NCI-H128 (cell line): ENCODE measurements at regions not wholly inside any gene's neighbourhood (a gene's known extent, or its start where the extent isn't known, plus 50 kb on each side); places are given as distances from the start of the nearest gene placed in this dataset.

Experiments
- DNase-seq: peaks from one replicate; lab custom pipeline; 2025; ENCODE audit not compliant: unreplicated experiment; lab: John Stamatoyannopoulos, UW

- DNase-seq: no peak
Measured at GRCh38 chrX:7233580-7234406, 85.8 kb upstream of the PUDP start.

DNA sequence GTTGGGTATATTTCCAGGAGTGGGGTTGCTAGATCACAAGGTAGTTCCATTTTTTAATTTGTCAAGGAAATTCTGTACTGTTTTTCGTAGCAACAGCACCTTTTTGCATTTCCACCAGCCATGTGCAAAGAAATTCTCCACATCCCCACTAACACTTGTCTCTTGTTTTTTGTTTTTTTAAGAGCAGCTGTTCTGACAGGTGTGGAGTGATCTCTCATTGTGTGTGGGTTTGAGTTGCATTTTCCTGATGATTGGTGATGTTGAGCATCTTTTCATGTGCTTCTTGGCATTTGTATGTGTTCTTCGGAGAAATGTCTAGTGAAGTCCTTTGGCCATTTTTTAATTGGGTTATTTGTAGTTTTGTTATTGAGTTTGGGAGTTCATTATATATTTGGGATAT lies 80.3 kb upstream of the PUDP start:
- no peak for DNase-seq

GRCh38 chrX:7225338-7225737 lies 77.4 kb upstream of the PUDP start:
- no peak for DNase-seq

DNA sequence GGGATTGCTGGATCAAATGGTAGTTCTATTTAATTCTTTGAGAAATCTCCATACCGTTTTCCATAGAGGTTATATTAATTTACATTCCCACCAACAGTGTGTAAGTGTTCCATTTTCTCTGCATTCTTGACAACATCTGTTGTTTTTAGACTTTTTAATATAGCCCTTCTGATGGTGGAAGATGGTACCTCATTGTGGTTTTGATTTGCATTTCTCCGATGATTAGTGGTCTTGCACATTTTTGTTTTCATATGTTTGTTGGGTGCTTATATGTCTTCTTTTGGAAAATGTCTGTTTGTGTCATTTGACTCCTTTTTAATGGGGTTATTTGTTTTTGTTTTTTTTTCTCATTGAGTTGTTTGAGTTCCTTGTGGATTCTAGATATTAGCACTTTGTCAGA lies 75.3 kb upstream of the PUDP start:
- DNase-seq: no peak

DNA sequence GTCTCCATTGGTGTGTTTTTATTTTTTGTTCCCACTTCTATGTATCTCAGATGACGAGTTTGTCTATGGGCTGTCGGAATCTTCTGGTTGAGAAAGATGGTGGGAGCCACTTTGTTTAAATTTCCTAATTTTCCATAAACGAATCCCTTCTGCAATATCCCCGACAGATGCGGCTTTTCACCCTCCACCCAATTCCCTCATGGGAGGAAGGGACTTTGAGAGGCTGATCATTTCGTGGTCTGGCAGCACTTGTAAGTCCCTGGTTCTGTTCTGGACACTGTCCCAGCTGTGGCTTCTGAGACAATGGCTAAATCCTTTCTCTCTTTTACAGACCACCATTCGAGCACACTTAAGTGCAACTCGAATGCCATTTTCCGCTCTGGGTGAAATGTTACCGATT lies 72.2 kb upstream of the PUDP start:
- DNase-seq: no peak

DNA sequence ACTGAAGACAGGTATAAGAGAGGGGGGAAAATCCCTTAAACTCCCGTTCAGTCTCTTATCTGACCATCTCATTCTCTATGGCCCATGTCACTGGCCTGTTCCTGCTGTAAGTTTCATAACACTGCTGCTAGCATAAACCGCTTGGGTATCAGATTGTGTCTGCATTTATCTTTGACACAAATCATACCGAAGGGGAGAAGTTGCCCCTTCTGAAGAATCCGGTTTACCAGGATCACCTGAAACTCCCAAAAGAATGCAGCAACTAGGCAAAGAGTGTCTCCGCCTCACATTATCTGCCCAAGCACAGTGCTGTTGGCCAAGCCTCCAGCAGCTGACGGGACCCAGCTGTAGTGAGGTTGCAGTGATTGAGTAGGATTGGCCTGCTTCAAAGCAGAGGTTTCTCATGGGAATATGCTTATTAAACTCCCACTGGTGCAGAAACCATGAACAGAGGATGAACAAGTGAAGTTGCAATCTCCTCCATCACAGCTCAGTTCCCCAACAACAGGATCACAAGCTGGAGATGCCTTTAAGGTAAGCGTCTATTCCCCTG lies 71.3 kb upstream of the PUDP start:
- DNase-seq: no peak

DNA sequence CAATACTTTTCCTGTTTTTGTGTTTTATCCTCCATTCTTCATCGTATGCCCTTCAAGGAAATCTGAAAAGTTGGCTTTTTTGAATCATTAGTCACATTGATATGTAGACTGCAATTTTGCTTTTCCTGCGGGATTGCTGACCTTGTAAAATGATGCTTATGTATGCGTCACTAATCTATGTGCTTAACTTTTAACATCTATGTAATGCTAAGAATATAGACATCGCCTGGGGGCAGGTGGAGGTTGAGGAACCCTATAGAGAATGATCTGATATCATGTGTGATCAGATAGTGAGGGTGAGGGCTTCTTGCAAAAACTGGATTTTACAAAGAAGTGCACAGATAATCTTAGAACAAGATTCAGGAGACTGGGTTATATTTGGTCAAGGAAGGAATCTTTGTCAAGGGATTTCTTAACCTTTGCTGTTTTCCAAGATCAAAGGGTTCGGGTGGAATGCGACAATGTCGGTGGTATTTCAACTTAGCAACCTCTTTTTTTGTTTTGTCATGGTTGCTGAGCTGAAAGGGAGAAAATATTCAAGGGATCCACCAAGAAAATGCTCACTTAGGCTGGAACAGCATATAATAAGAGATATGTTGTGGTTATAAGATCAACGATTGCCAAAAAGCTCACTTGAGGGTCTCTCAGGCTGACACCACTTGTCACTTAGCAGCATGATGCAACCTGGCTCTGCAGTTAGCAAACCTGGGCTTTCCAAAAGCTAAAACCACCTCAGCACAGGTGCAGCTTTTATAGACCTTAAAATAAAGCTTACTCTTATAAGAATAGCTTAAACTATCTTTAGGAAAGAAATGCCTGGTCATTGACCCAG lies 70.6 kb upstream of the PUDP start:
- DNase-seq: no peak

DNA sequence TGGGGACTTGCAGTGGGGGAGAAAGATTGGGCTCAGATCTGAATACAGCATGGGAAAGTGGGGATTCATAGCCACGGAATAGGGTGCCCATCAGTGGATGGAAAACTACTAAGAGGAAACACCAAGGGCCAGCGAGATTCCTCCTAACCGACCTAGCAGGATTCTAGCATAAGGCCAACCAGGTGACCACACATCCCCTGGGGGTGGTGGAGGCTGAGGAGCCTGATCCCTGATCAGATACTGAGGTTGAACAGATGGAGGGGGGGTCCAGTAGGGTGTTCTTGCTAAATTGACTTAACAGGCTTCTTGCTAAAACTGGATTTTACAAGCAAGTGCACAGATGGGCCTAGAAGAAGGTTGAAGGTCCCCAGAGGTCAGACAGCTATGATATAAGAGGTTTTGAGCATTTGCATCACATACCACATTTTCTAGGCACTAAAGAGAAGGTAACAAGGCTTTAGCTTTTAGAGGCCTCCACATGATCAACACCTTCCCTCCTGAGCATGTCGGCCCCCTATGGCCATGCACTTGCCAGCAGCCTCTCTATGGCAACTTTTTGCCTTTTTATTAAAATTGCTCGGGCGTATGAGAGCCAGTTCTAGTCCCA lies 69.1 kb upstream of the PUDP start:
- DNase-seq: no peak

- DNase-seq: no peak
Measured at GRCh38 chrX:7215842-7216241, 67.9 kb upstream of the PUDP start.

DNA sequence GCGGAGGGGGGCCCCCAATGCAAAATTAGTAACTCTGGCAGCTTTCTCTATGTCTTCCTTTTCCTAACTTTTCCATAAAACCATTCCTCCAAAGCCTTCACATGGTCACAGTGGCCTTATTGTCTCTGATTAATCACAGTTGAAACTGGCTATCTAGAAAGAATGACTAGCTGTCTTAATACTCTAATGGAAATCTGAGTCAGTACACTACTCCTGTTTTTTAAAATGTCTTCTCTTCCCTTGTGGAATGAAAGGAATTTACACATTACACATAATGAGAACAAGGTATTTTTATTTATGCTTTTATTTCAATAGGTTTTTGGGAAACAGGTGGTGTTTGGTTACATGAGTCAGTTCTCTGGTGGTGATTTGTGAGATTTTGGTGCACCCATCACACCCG lies 66.3 kb upstream of the PUDP start:
- DNase-seq: no peak

DNA sequence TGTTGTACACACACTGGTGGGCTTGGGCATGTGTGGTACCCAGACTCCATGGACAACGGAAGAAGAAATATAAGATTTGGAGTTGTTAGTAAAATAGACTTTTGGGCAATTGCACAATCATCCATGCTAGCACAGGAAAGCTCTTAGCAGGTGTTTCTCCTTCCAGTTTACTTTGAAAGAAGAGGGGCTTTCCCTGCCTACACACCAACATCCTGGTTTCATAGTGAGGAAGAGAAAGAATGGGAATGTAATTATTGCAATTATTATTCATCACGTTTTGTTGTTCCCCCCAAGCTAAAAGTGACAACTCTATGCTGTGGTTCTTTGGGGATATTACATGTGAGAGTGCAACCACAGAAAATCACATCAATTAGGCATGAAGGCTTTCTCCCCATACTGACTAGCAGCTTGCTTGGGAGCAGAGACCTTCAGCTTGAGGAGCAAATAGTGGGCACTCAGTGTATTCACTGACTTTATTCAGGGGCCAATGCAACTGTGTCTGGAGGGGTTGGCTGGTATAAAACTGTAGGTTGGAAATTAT lies 57.2 kb upstream of the PUDP start:
- DNase-seq: no peak

DNA sequence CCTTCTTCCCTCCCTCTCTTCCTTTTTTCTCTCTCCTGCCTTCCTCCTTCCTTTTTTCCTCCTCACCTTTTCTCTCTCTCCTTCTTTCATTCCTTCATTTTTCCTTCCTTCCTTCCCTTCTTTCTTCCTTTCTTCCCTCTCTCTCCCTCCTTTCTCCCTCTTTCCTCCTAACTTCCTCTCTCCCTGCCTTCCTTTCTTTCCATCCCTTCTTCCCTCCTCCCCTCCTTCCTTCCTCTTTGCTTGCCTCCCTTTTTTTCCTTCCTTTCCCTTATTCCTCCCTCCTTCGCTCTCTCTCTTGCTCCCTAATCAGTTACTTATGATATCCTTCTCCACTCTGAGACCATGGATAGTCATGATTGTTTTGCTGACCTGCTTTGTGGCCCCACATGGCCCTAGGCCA lies 56.7 kb upstream of the PUDP start:
- DNase-seq: no peak

DNA sequence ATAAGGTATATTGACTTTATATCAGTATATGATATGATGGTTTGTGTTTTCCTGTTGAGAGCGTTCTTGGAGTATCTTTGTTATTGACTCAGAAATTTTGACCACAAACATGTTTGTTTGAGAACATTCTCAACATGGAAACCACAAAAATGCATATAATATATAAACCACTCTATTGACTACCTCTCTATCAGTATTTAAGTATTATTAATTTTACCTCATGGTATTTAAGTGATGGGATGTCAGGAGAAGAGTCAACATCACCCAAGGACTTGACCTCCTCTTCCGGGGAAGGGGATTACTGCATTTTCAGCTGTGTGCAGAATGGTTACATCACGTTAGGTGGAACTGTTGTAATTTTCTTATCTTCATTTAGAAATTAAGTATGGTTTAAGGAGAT lies 54.3 kb upstream of the PUDP start:
- no peak for DNase-seq

DNA sequence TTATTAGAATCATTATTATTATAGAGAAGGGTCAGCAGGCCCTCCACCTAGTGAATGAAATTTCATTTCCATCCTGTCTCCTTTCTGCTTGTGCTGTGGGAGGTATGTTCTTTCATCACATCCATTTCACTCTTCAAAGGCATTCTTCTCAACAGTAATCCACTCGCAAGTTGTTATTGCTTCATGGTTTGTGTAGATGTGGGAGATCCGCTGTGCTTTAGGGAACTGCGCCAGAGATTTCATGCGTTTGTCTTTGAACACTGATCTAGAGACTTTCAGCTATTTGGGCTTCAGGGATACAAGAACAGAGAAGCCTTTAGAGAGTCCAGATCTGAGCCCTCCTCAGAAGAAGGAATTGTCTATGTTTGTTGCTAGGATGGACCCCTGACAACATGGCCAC lies 53.5 kb upstream of the PUDP start:
- no peak for DNase-seq

DNA sequence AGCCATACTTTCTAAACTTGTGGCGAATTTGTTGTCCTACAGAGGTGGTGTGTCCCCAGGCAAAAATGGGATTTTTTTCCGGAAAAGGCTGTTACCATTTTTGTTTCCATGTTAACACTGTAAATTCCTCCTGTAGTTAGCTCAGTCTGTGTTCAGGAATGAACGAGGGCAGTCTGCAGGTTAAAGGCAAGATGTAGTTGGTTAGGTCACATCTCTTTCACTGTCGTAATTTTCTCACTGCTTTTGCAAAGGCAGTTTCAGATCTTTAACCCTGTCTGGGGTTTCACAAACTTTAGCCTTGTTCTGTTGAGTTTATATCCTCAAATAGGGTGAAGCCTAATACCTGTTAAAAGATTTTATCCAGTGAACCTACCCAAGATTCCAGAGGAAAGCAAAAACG lies 50.5 kb upstream of the PUDP start:
- no peak for DNase-seq
